Esophagus (tissue), 2 donors: ENCODE measurements at regions not wholly inside any gene's neighbourhood (a gene's known extent, or its start where the extent isn't known, plus 50 kb on each side); places are given as distances from the start of the nearest gene placed in this dataset.
A peak's percentile ranks its signal among the peaks of the same experiment; 100 is the strongest.

Experiments used
- H3K27ac ChIP-seq, 2 donors: one replicate each; pipeline ENCODE4 v1.5.1; 2013; ENCODE audit warnings: low read depth in 2 of 2, mild to moderate bottlenecking in 2 of 2, inconsistent platforms in 1 of 2, low read length in 1 of 2, moderate library complexity in 1 of 2
- H3K27me3 ChIP-seq, 2 donors: one replicate each; pipeline ENCODE4 v1.6.1; 2013; ENCODE audit warnings: low read length in 2 of 2, control low read depth in 1 of 2, mild to moderate bottlenecking in 1 of 2; ENCODE audit not compliant: insufficient read depth in 2 of 2, control insufficient read depth in 1 of 2
- H3K36me3 ChIP-seq, 2 donors: one replicate each; pipeline ENCODE4 v1.6.1; 2013; ENCODE audit warnings: low read length in 1 of 2; ENCODE audit not compliant: control insufficient read depth in 2 of 2, insufficient read depth in 2 of 2
- H3K4me1 ChIP-seq, 2 donors: one replicate each; pipeline ENCODE4 v1.6.1; 2013; ENCODE audit warnings: low read length in 1 of 2; ENCODE audit not compliant: control insufficient read depth in 2 of 2, insufficient read depth in 2 of 2
- H3K4me3 ChIP-seq, 2 donors: one replicate each; pipeline ENCODE4 v1.5.1; 2013; ENCODE audit warnings: low read length in 2 of 2, mild to moderate bottlenecking in 2 of 2, low read depth in 1 of 2, moderate library complexity in 1 of 2
- H3K9me3 ChIP-seq, 2 donors: one replicate each; pipeline ENCODE4 v1.6.1; 2013; ENCODE audit warnings: mild to moderate bottlenecking in 2 of 2, low read depth in 1 of 2, low read length in 1 of 2, moderate library complexity in 1 of 2; ENCODE audit not compliant: control insufficient read depth in 2 of 2, insufficient read depth in 1 of 2
- WGBS, 2 donors: extraction: QIAGEN DNeasy Blood & Tissue Kit; methylation state at CpG; one replicate each; pipeline ENCODE4 v1.1.7; 2013; 5-methylcytosine and 5-hydroxymethylcytosine counted together
- donor health status: healthy with polysubstance abuse.
- donor health status: Bipolar disorder and iron deficiency.

GRCh38 chr17:81345228-81346089 is 49.8 kb upstream of the BAHCC1 start:
- peak overlapping the region; percentile 98 to 99 for H3K27ac ChIP-seq
- H3K36me3 ChIP-seq = no peaks in the 10 kb centered on the region
- no peaks in the 10 kb centered on the region for H3K27me3 ChIP-seq
- peak overlapping the region; percentile 73 to 87 for H3K4me3 ChIP-seq
- H3K4me1 ChIP-seq = peaks cover 10 to 12% of the 10 kb centered on the region in 2 donors
- WGBS, 2 donors = 0 to 1% methylated on average over 77 to 95 of the region's 95 CpGs
- no peaks in the 10 kb centered on the region for H3K9me3 ChIP-seq
